Fibroblast of villous mesenchyme (primary cell): ENCODE measurements at regions not wholly inside any gene's neighbourhood (a gene's known extent, or its start where the extent isn't known, plus 50 kb on each side); places are given as distances from the start of the nearest gene placed in this dataset.

ENCODE experiments used
- DNase-seq: peaks from one replicate; pipeline ENCODE4 v3.0.0-alpha.2; 2010; ENCODE audit warnings: low read depth
- H3K4me3 ChIP-seq: 2 replicates; pipeline ENCODE4 v1.5.1; 2011; ENCODE audit warnings: low read depth, mild to moderate bottlenecking, low read length
- CTCF ChIP-seq: IDR thresholded peaks from 2 replicates; pipeline ENCODE4 v1.5.1; 2012; ENCODE audit warnings: low read depth, mild to moderate bottlenecking, low read length; ENCODE audit not compliant: insufficient read depth

- no peak for TF ChIP-seq CTCF
Observed at GRCh38 chr3:151989621-151990020, 116.2 kb downstream of the SUCNR1 start.

GRCh38 chr3:151990696-151991376 is 117.4 kb downstream of the SUCNR1 start:
- TF ChIP-seq CTCF, result no peak
- H3K4me3 ChIP-seq, result no peak overlapping the region
- DNase-seq, result no peak

More at GRCh38 chr3:151989621-151990020, 116.2 kb downstream of the SUCNR1 start:
- no peak for DNase-seq
- no peak overlapping the region for H3K4me3 ChIP-seq

- no peak overlapping the region for H3K4me3 ChIP-seq
- TF ChIP-seq CTCF, result no peak
- DNase-seq, result no peak
Observed at GRCh38 chr3:151992326-151993041, 119.0 kb downstream of the SUCNR1 start.

DNA sequence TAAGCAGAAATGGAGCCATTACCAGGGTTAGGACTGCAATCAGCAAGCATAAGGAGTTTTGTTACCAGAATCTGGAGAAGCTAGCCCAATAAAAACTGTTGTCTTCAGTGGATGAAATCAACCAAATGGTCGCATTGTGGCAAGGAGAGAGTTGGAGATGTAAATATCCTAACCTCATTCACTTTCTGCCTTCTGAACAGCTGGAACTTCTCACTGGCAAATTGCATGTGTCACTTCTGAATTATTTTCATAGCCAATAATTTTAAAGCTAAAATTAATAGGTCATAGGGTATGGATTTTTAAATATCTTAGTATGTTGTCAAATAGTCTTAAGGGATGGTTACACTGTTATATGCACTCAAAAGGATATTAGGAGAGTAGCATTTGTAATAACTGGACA is 121.6 kb downstream of the SUCNR1 start:
- TF ChIP-seq CTCF, result no peak
- no peak for DNase-seq
- H3K4me3 ChIP-seq, result no peak overlapping the region

GRCh38 chr3:151998744-151999143 is 125.3 kb downstream of the SUCNR1 start:
- TF ChIP-seq CTCF, result no peak
- DNase-seq, result peak; percentile 28
- H3K4me3 ChIP-seq, result no peak overlapping the region

DNA sequence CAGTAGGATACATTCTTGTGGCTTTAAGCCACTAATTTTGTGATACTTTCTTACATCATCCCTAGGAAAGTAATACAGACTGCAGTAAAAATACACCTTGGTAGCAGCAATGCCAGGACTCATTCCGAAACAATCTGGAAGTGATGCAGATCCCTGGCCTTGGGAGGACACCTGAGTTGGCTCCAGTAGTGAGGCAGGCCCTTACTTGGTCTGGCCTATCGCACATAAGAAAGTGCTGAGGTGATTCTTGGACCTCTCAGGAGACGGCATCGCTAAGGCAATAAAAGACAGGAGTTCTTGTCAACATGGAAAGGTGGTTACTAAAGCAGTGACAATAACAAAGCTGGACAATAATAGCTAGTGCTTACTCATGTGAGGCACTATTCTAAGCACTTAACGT is 126.5 kb downstream of the SUCNR1 start:
- TF ChIP-seq CTCF, result no peak
- H3K4me3 ChIP-seq, result no peak overlapping the region
- no peak for DNase-seq
